ENCODE measurements at regions not wholly inside any gene's neighbourhood (a gene's known extent, or its start where the extent isn't known, plus 50 kb on each side); places are given as distances from the start of the nearest gene placed in this dataset.
"Not testable (repeated sequence)": the region's sequence is repeated elsewhere in the genome, so short reads cannot be mapped to it uniquely, and the experiment has no call there.

GRCh38 chr11:96708219-96708878 is 318.5 kb downstream of the JRKL start:
- no peak for DNase-seq

DNA sequence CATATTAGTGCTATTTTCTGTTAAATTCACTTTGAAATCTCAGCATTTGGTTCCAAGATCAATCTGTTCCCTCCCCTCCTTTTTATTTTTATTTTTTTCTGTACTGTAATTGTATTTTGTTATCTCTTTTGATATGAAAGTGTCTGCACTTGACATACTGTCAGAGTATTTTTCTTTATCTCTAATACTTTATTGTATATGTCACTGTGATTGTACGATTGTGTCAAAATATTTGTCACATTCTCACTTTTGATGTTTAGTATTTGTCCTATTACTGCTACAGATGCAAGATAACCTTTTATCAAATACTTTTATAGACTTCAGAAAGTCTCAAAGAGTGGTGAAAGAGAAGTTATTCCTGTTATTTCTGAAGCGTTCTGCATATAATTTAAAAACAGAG is 323.5 kb downstream of the JRKL start:
- DNase-seq, result no peak

- no peak for DNase-seq
These were observed 324.9 kb downstream of the JRKL start for GRCh38 chr11:96714689-96715088.

GRCh38 chr11:96715208-96715607 is 325.4 kb downstream of the JRKL start:
- DNase-seq, result no peak

- no peak for DNase-seq
These were observed 346.8 kb downstream of the JRKL start for GRCh38 chr11:96736601-96737000.

GRCh38 chr11:96738311-96738710 is 348.5 kb downstream of the JRKL start:
- no peak for DNase-seq

DNA sequence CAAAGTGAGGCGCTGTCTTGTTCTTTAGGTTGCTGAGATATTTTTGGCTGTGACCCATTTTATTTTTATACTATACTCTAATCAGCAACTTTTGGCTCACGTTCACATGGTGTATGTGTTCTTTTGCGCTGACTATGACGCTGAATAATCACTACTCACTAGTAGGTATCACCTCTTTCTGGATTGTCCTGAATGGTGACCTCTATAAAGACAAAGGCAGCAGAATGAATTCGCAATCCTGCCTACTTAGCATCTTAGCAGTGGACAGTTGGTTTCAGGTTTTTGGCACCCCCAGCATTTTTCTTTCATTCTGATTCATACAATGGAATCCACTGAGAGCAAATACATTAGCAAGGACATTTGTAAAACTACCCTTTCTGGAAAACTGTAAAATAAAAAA is 351.3 kb downstream of the JRKL start:
- DNase-seq, result no peak

- no peak for DNase-seq
These were observed 354.9 kb downstream of the JRKL start for GRCh38 chr11:96744697-96745096.

DNA sequence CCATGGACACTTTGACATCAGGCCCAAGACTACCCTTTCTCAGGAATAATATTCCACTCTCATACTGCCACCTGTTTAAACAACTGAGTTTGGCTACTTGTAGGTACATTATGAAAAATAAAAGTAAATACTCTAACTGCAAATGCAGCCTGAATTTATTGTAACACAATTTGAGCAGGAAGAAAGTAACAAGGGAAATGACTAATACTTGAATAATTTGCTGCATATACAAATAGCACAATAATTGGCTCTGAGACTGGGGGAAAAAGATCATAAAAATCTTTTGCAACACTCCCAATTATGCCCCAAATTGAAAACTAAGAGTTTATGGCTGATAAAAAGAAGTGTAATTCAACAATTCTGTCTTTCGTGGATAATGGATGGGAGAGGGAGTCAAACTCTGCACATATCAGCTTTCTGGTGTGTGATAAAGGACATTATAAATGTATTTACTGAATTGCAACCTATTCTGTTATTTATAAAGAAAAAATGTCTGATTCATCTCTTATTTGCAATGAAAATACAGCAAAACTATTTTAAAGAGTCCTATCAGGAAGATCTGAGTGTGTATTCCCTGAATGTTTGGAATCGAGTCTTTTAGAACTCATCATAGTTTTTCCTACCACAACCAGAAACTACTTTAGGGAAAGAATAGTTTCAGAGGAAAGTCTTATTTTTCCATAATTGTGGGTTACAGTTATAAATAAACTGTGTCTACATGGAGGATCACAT is 359.0 kb downstream of the JRKL start:
- no peak for DNase-seq

GRCh38 chr11:96751807-96752206 is 362.0 kb downstream of the JRKL start:
- DNase-seq, result not testable (repeated sequence)

DNA sequence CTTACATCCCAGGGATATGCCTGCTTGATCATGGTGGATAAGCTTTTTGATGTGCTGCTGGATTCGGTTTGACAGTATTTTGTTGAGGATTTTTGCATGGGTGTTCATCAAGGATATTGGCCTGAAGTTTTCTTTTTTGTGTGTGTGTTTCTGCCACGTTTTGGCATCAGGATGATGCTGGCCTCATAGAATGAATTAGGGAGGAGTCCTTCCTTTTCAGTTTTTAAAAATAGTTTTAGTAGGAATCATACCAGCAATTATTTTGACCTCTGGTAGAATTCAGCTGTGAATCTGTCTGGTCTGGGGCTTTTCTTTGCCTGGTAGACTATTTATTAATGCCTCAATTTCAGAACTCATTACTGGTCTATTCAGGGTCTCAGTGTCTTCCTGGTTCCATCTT is 362.4 kb downstream of the JRKL start:
- no peak for DNase-seq

DNA sequence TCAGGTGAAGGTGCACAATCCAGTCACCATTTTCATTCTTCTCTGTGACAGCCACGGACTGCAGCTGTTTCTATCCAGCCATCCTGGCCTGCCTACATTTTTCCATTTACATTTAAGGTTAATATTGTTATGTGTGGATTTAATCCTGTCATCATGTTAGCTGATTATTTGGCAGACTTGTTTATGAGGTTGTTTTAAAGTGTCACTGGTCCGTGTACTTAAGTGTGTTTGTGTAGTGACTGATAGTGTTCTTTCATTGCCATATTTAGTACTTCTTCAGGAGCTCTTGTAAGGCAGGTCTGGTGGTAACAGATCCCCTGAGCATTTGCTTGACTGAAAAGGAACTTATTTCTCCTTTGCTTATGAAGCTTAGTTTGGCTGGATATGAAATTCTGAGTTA is 364.2 kb downstream of the JRKL start:
- DNase-seq, result no peak

DNA sequence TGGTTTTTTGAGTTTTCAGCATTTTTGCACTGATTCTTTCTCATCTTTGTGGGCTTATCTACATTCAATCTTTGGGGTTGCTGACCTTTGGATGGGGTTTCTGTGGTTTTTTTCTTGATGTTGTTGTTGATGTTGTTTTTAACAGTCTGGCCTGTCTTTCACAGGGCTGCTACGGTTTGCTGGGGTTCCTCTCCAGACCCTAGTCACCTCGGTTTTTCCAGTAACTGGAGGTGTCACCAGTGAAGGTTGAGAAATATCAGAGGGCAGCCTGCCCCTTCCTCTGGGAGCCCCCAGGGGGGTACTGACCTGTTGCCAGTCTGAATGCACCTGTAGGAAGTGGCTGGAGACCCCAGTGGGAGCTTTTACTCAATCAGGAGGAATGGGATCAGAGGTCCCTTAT is 365.4 kb downstream of the JRKL start:
- DNase-seq, result no peak

DNA sequence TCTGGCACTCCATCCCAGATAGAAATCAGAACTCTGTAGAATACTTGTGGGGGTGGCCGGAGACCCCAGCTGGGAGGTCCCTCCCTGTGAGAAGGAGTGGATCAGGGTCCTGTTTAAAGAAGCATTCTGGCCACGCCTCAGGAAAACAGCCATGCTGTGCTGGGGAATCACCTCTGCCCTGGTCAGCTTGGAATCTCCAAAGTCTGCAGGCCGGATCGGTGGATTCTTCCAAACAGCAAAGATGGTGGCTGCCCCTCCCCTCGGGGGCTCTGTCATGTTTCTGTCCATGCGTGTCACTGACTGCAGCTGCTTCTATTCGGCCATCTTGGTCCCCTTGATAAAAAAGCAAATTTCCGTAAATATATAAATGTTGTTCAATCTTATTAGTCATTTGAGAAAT is 365.9 kb downstream of the JRKL start:
- no peak for DNase-seq

- DNase-seq, result no peak
These were observed 369.1 kb downstream of the JRKL start for GRCh38 chr11:96758957-96759356.

DNA sequence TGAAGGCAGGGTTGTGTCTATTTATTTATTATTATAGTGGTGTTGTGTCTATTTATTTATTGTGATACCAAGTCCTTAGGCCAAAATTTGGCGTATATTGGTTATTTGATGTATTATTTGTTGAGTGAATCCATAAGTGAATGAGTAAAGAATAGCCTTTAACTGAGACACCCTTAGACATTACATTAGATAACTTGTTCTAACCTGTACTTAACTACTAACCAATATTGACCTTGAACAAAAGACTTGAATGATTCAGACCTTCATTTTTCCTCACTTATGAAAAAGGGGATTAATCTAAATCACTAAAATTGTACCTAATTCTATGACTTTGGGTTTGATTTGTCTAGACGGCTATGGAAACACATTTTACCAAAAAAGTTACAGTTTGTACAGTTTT is 370.5 kb downstream of the JRKL start:
- DNase-seq, result no peak

GRCh38 chr11:96760815-96761214 is 371.0 kb downstream of the JRKL start:
- no peak for DNase-seq

DNA sequence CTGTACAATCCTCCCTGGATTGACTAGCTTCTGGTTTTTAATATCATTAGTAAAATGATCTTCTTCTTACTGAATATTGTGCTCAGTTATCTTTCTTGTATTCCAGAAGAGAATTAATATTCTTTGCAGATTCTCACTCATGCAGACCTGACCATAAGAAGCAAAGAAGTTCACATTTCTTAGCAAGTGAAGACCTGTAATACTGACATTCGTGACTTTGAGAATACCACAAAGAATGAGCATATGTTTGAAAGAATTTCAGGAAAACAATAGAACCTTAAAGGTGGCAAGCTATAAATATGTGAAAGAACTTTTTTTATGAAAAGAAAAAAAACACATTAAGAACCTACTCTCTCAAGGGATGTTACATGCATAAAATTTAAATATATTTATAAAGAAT is 371.6 kb downstream of the JRKL start:
- DNase-seq, result no peak

DNA sequence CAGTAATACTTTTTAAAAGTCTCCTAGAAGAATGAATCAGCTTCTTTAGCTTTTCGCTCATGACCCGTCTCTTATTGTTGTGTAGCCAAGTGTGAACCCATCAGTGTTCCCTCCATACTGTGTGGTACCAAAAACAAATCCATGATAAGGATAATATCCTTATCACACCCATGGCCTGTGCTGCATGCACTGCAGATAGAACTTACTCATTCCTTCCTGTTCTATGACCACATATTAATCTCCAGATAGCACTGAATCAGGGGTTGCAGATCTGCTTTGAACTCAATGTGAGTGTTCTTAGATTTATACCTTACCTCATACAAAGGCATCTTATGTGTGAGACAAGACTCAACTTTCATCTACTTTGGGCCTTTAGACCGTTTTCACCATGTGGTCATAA is 373.4 kb downstream of the JRKL start:
- no peak for DNase-seq

DNA sequence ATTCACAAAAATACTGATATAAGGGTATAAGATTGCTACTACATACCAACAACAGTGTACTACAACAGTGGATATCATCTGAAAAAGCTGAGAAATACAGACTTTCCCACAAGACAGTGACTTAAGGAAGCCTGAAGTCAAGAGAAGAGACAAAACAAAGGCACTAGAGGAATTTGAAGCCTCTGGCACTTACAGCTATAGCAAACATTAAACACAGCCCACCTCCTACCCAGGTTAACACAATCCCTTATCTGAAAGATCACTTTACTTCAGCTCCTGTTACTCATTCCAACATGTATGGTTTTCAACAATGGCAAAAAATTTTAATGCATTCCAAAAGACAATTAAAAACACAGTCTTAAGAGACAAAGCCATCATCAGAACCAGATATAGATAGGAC is 388.5 kb downstream of the JRKL start:
- no peak for DNase-seq

GRCh38 chr11:96779030-96779429 is 389.2 kb downstream of the JRKL start:
- no peak for DNase-seq

GRCh38 chr11:96781082-96781481 is 391.3 kb downstream of the JRKL start:
- no peak for DNase-seq

- DNase-seq, result no peak
These were observed 392.8 kb downstream of the JRKL start for GRCh38 chr11:96782632-96783031.

DNA sequence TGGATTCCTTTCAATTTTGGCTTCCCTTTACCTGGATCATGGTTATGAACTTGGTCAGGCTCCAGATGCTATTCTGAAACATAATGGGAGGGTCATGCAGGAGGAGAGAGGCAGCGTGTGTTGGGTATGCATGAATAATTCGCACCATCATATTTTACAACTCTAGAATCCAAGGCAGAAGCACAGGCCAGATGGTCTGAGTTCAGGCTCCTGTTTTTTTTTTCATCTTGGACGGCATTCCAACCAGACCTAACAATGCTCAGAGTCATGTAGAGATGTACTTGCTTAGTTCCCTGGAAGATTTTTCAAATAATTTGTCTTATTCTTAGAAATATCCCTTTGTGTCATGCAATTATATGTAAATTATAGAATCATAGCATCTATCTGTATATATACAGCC is 393.5 kb downstream of the JRKL start:
- DNase-seq, result no peak

DNA sequence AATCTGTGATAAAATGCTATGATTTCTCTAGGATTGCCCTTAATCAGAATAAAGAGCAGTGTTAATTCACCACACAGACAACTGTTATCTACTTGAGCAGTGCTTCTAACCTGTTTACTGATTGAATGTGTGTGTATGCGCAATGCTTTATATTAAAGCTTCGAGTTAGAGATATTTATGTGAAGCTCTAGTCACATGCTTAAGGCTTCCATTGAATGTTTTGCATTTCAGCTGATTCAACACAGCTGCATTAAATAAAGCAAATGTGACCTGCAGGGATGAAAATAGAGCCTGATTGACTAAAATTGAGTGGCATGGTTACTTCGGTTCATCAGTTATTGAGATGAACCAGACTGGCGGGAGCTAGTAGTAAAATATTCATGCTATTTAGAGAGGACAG is 395.3 kb downstream of the JRKL start:
- DNase-seq, result no peak

All from CD4-positive, alpha-beta T cell treated with Interleukin-21 for 1 hour (primary cell).